ENCODE measurements at regions not wholly inside any gene's neighbourhood (a gene's known extent, or its start where the extent isn't known, plus 50 kb on each side); places are given as distances from the start of the nearest gene placed in this dataset.

DNA sequence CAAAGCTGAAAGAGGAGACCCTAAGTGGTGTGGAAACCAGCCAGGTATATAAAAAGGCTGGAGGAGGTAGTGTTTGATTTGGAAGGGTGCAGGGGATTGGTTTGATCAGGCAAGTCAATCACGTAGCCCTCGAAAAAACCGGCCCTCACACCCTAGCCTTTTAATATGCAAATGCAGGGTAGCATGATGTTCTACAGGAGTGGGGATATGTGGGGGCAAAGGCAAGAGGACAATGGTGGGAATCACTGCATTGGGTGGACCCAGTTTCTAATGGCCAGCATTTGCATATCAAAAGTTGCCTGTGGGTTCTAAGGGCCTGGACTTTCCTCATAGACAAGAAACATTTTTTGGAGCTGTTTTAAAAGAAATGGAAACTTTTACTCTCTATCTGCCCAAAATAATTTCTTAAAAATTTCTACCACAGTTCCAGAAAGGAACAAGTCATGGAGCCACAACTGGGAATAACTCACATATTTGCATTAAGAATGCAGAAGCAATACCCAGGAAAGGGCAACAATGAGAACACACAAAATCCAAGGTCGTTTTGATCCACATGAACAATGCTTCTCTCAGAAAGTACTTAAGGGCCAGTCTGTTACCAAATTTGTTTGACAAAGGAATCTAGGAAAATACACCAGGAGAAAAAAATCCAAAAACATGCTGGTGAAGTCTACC is 915.8 kb downstream of the NLGN4Y start:
- no peak overlapping the region for H2BK12ac ChIP-seq (ENCODE audit: low read length)
- no peak overlapping the region for H4K8ac ChIP-seq (ENCODE audit: low read depth, low read length)
- no peaks in the 10 kb centered on the region for H3K9me3 ChIP-seq (ENCODE audit: insufficient read depth, low read depth, low read length)
- H3K4me1 ChIP-seq (ENCODE audit: control insufficient read depth in 1 of 2, insufficient read depth in 2 of 2, low read length in 2 of 2), result no peaks in the 10 kb centered on the region
- no peak overlapping the region for H3K4me3 ChIP-seq (ENCODE audit: low read depth, low read length)
- H3K36me3 ChIP-seq (ENCODE audit: control insufficient read depth in 1 of 2, insufficient read depth in 2 of 2, low read length in 2 of 2), result no peaks in the 10 kb centered on the region
- no peaks in the 10 kb centered on the region for H3K79me1 ChIP-seq (ENCODE audit: low read length)
- H3K14ac ChIP-seq (ENCODE audit: low read length), result no peak overlapping the region
- H4K91ac ChIP-seq (ENCODE audit: low read depth, low read length), result no peak overlapping the region
- no peak overlapping the region for H3K27ac ChIP-seq (ENCODE audit: low read depth, low read length)
- no peak overlapping the region for H3K4me2 ChIP-seq (ENCODE audit: low read length)
- H3K79me2 ChIP-seq (ENCODE audit: control insufficient read depth, insufficient read depth, low read length, poor library complexity), result no peaks in the 10 kb centered on the region
- no CpG with 5 or more reads among the region's 4 CpGs for WGBS (ENCODE audit: extremely low coverage, insufficient coverage, insufficient read length)
- H3K4ac ChIP-seq (ENCODE audit: low read depth, low read length), result no peak overlapping the region
- H3K23ac ChIP-seq (ENCODE audit: low read length), result no peak overlapping the region
- no peak overlapping the region for H2AK5ac ChIP-seq (ENCODE audit: low read length)
- H4K12ac ChIP-seq (ENCODE audit: low read depth, low read length), result no peak overlapping the region
- no peaks in the 10 kb centered on the region for H3K27me3 ChIP-seq (ENCODE audit: insufficient read depth, low read length)
- no peak overlapping the region for H2AFZ ChIP-seq (ENCODE audit: insufficient read depth, low read length, poor library complexity)
- no peak overlapping the region for H2BK5ac ChIP-seq (ENCODE audit: low read depth, low read length, poor library complexity)
- no peak for DNase-seq
- no peak overlapping the region for H2BK120ac ChIP-seq (ENCODE audit: insufficient read depth, low read length, poor library complexity)
- H3K9ac ChIP-seq (ENCODE audit: low read length), result no peak overlapping the region
- H3K18ac ChIP-seq (ENCODE audit: low read length), result no peak overlapping the region

DNA sequence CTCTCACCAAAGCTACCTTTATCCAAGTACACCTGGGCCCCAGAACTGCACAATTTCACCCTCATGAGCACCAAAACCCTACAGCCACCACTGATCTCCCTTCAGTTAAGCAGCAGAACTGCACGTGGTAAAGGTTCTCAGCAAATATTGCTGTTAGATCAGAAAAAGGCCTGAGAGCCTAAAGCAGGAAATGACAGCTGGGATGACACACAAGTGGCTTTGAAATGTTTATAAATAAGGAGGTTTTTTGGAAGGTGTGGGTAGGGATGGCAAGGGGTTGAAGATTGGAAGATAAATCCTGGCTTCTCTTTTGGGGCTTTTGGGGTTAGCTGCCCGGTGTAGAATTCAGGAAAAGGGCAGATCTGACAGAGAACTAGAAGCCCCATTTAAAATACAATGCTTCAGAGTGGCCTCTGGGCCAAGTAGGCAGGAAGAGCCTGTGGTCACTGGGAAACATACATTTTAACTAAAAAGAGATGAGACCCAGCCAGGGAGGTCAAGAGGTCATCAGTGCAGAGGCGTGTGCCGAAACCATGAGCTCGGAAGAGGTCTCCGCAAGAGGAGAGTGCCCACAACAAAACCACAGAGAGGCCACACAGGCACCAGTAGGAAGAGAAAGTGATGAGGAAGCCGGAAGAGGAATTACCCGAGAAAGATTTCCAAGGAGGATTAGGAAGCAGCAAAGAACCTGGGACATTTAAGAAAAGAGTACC is 916.5 kb downstream of the NLGN4Y start:
- H4K91ac ChIP-seq (ENCODE audit: low read depth, low read length), result no peak overlapping the region
- no peak overlapping the region for H3K4ac ChIP-seq (ENCODE audit: low read depth, low read length)
- H2AK5ac ChIP-seq (ENCODE audit: low read length), result no peak overlapping the region
- no peak overlapping the region for H4K8ac ChIP-seq (ENCODE audit: low read depth, low read length)
- no peaks in the 10 kb centered on the region for H3K79me2 ChIP-seq (ENCODE audit: control insufficient read depth, insufficient read depth, low read length, poor library complexity)
- H3K36me3 ChIP-seq (ENCODE audit: control insufficient read depth in 1 of 2, insufficient read depth in 2 of 2, low read length in 2 of 2), result no peaks in the 10 kb centered on the region
- no peak overlapping the region for H4K12ac ChIP-seq (ENCODE audit: low read depth, low read length)
- H2BK120ac ChIP-seq (ENCODE audit: insufficient read depth, low read length, poor library complexity), result peak overlapping the region; percentile 33
- H2BK5ac ChIP-seq (ENCODE audit: low read depth, low read length, poor library complexity), result no peak overlapping the region
- no peaks in the 10 kb centered on the region for H3K9me3 ChIP-seq (ENCODE audit: insufficient read depth, low read depth, low read length)
- H3K27ac ChIP-seq (ENCODE audit: low read depth, low read length), result no peak overlapping the region
- H2BK12ac ChIP-seq (ENCODE audit: low read length), result no peak overlapping the region
- H3K4me1 ChIP-seq (ENCODE audit: control insufficient read depth in 1 of 2, insufficient read depth in 2 of 2, low read length in 2 of 2), result no peaks in the 10 kb centered on the region
- H3K27me3 ChIP-seq (ENCODE audit: insufficient read depth, low read length), result no peaks in the 10 kb centered on the region
- H2AFZ ChIP-seq (ENCODE audit: insufficient read depth, low read length, poor library complexity), result no peak overlapping the region
- no peak overlapping the region for H3K4me3 ChIP-seq (ENCODE audit: low read depth, low read length)
- no peak overlapping the region for H3K9ac ChIP-seq (ENCODE audit: low read length)
- H3K23ac ChIP-seq (ENCODE audit: low read length), result no peak overlapping the region
- no CpG with 5 or more reads among the region's 8 CpGs for WGBS (ENCODE audit: extremely low coverage, insufficient coverage, insufficient read length)
- H3K18ac ChIP-seq (ENCODE audit: low read length), result no peak overlapping the region
- H3K4me2 ChIP-seq (ENCODE audit: low read length), result no peak overlapping the region
- no peaks in the 10 kb centered on the region for H3K79me1 ChIP-seq (ENCODE audit: low read length)
- H3K14ac ChIP-seq (ENCODE audit: low read length), result no peak overlapping the region
- DNase-seq, result no peak

GRCh38 chrY:15441878-15442277 is 917.5 kb downstream of the NLGN4Y start:
- no peak overlapping the region for H3K4me2 ChIP-seq (ENCODE audit: low read length)
- no peak overlapping the region for H2AK5ac ChIP-seq (ENCODE audit: low read length)
- no peak overlapping the region for H2BK12ac ChIP-seq (ENCODE audit: low read length)
- no peak overlapping the region for H4K91ac ChIP-seq (ENCODE audit: low read depth, low read length)
- DNase-seq, result no peak
- no peak overlapping the region for H2BK5ac ChIP-seq (ENCODE audit: low read depth, low read length, poor library complexity)
- H3K4ac ChIP-seq (ENCODE audit: low read depth, low read length), result no peak overlapping the region
- H3K9ac ChIP-seq (ENCODE audit: low read length), result no peak overlapping the region
- no peaks in the 10 kb centered on the region for H3K79me2 ChIP-seq (ENCODE audit: control insufficient read depth, insufficient read depth, low read length, poor library complexity)
- H3K27ac ChIP-seq (ENCODE audit: low read depth, low read length), result no peak overlapping the region
- no peak overlapping the region for H2BK120ac ChIP-seq (ENCODE audit: insufficient read depth, low read length, poor library complexity)
- H3K4me3 ChIP-seq (ENCODE audit: low read depth, low read length), result no peak overlapping the region
- no peak overlapping the region for H3K23ac ChIP-seq (ENCODE audit: low read length)
- H3K79me1 ChIP-seq (ENCODE audit: low read length), result no peaks in the 10 kb centered on the region
- H4K8ac ChIP-seq (ENCODE audit: low read depth, low read length), result no peak overlapping the region
- no peak overlapping the region for H3K14ac ChIP-seq (ENCODE audit: low read length)
- no peak overlapping the region for H4K12ac ChIP-seq (ENCODE audit: low read depth, low read length)
- no peaks in the 10 kb centered on the region for H3K36me3 ChIP-seq (ENCODE audit: control insufficient read depth in 1 of 2, insufficient read depth in 2 of 2, low read length in 2 of 2)
- no peak overlapping the region for H3K18ac ChIP-seq (ENCODE audit: low read length)
- H3K27me3 ChIP-seq (ENCODE audit: insufficient read depth, low read length), result no peaks in the 10 kb centered on the region
- H3K9me3 ChIP-seq (ENCODE audit: insufficient read depth, low read depth, low read length), result no peaks in the 10 kb centered on the region
- H2AFZ ChIP-seq (ENCODE audit: insufficient read depth, low read length, poor library complexity), result no peak overlapping the region
- H3K4me1 ChIP-seq (ENCODE audit: control insufficient read depth in 1 of 2, insufficient read depth in 2 of 2, low read length in 2 of 2), result no peaks in the 10 kb centered on the region
- WGBS (ENCODE audit: extremely low coverage, insufficient coverage, insufficient read length), result no CpG with 5 or more reads among the region's 1 CpG

DNA sequence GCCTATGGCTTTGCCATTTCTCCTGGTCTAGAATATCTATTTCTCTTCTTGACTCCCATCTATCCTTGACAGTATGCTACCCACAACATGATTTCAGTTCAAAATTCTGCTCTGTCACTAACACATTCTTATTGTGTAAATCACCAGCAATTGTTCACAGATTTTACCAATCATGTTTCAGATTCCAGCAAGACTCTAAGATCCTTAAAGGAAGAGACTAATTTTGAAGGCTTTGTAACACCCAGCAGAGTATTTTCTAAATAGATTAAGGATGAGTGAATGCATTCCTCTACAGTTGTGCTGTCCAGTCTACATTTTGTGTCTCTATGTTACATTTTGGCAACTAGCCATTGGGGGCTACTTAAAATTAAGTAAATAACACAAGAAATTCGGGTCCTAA is 921.5 kb downstream of the NLGN4Y start:
- Histone ChIP-seq H3K79me1 (ENCODE audit: low read length) (no peaks in the 10 kb centered on the region), H3K4ac (ENCODE audit: low read depth, low read length) (no peak overlapping the region), H3K18ac (ENCODE audit: low read length) (no peak overlapping the region), H3K4me2 (ENCODE audit: low read length) (no peak overlapping the region), H2AK5ac (ENCODE audit: low read length) (no peak overlapping the region), H2AFZ (ENCODE audit: insufficient read depth, low read length, poor library complexity) (no peak overlapping the region), H2BK5ac (ENCODE audit: low read depth, low read length, poor library complexity) (no peak overlapping the region), H3K36me3 (ENCODE audit: control insufficient read depth in 1 of 2, insufficient read depth in 2 of 2, low read length in 2 of 2) (no peaks in the 10 kb centered on the region), H2BK12ac (ENCODE audit: low read length) (no peak overlapping the region), H3K27ac (ENCODE audit: low read depth, low read length) (no peak overlapping the region), H3K9ac (ENCODE audit: low read length) (no peak overlapping the region), H3K4me3 (ENCODE audit: low read depth, low read length) (no peak overlapping the region), H3K79me2 (ENCODE audit: control insufficient read depth, insufficient read depth, low read length, poor library complexity) (no peaks in the 10 kb centered on the region), H2BK120ac (ENCODE audit: insufficient read depth, low read length, poor library complexity) (no peak overlapping the region), H4K8ac (ENCODE audit: low read depth, low read length) (no peak overlapping the region), H4K12ac (ENCODE audit: low read depth, low read length) (no peak overlapping the region), H3K27me3 (ENCODE audit: insufficient read depth, low read length) (no peaks in the 10 kb centered on the region), H4K91ac (ENCODE audit: low read depth, low read length) (no peak overlapping the region), H3K9me3 (ENCODE audit: insufficient read depth, low read depth, low read length) (no peaks in the 10 kb centered on the region), H3K4me1 (ENCODE audit: control insufficient read depth in 1 of 2, insufficient read depth in 2 of 2, low read length in 2 of 2) (no peaks in the 10 kb centered on the region), H3K23ac (ENCODE audit: low read length) (no peak overlapping the region), H3K14ac (ENCODE audit: low read length) (no peak overlapping the region)
- DNase-seq, result no peak
- no CpG with 5 or more reads among the region's 1 CpG for WGBS (ENCODE audit: extremely low coverage, insufficient coverage, insufficient read length)

Measured in trophoblast cell (in vitro differentiated cells and primary cell).